SH-SY5Y (cell line): ENCODE measurements at regions not wholly inside any gene's neighbourhood (a gene's known extent, or its start where the extent isn't known, plus 50 kb on each side); places are given as distances from the start of the nearest gene placed in this dataset.

ENCODE experiments used
- GATA2 ChIP-seq: IDR thresholded peaks from 2 replicates; pipeline ENCODE4 v1.6.1; 2011; ENCODE audit warnings: mild to moderate bottlenecking, low read depth, low read length
- GATA3 ChIP-seq: IDR thresholded peaks from 2 replicates; pipeline ENCODE4 v1.6.1; 2011; ENCODE audit warnings: low read depth, mild to moderate bottlenecking, low read length, moderate library complexity

- TF ChIP-seq GATA3 (no peak), GATA2 (no peak)
These were observed 99.1 kb downstream of the ENC1 start for GRCh38 chr5:74541381-74541781.
